ENCODE measurements at regions not wholly inside any gene's neighbourhood (a gene's known extent, or its start where the extent isn't known, plus 50 kb on each side); places are given as distances from the start of the nearest gene placed in this dataset.

DNA sequence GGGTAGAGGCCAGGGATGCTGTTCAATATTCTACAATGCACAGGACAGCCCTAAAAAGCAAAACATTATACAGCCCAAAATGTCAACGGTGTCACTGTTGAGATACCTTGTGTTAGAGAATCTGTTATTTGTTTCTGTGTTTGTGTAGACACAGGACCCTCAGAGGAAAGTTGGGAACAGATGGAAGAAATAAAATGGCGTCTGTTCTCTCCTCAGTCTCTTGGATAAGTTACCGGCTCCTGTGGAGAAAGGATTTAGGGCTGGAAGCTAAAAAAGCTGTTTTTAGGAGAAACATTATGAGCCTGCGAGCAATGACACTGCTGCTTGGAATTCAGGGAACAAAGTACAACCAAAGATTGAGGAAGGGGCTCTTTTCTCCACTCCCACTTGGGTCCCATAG lies 688.6 kb upstream of the ZNF385D start:
- ChIA-PET POLR2A (no interaction called here), CTCF (no interaction called here)
- no peak for TF ChIP-seq EZH2 (IDR thresholded peaks at IDR 0.05; ENCODE audit: borderline replicate concordance, low read depth, low read length, severe bottlenecking)
- TF ChIP-seq GATA2 (IDR thresholded peaks at IDR 0.05; ENCODE audit: insufficient read depth, insufficient read length, low read depth, low read length): no peak
- TF ChIP-seq, protein P1, sequence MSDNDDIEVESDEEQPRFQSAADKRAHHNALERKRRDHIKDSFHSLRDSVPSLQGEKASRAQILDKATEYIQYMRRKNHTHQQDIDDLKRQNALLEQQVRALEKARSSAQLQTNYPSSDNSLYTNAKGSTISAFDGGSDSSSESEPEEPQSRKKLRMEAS (IDR thresholded peaks at IDR 0.05; ENCODE audit: insufficient read depth, insufficient read length): no peak
- no peak for TF ChIP-seq FOS (IDR thresholded peaks at IDR 0.05; ENCODE audit: borderline replicate concordance, insufficient read depth, low read length)
- TF ChIP-seq MYC (IDR thresholded peaks at IDR 0.05; ENCODE audit: low read depth, low read length): no peak
- TF ChIP-seq JUN (IDR thresholded peaks at IDR 0.05; ENCODE audit: borderline replicate concordance, insufficient read depth, insufficient read length, low read depth): no peak
- no peak for TF ChIP-seq POLR2A (IDR thresholded peaks at IDR 0.05; ENCODE audit: low read depth, low read length)
- TF ChIP-seq, protein P2, sequence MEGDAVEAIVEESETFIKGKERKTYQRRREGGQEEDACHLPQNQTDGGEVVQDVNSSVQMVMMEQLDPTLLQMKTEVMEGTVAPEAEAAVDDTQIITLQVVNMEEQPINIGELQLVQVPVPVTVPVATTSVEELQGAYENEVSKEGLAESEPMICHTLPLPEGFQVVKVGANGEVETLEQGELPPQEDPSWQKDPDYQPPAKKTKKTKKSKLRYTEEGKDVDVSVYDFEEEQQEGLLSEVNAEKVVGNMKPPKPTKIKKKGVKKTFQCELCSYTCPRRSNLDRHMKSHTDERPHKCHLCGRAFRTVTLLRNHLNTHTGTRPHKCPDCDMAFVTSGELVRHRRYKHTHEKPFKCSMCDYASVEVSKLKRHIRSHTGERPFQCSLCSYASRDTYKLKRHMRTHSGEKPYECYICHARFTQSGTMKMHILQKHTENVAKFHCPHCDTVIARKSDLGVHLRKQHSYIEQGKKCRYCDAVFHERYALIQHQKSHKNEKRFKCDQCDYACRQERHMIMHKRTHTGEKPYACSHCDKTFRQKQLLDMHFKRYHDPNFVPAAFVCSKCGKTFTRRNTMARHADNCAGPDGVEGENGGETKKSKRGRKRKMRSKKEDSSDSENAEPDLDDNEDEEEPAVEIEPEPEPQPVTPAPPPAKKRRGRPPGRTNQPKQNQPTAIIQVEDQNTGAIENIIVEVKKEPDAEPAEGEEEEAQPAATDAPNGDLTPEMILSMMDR (IDR thresholded peaks at IDR 0.05; ENCODE audit: extremely low read depth in 1 of 2, insufficient read depth in 1 of 2, low read depth in 1 of 2, low read length in 2 of 2): no peak
- TF ChIP-seq POLR2AphosphoS5 (IDR thresholded peaks at IDR 0.05; ENCODE audit: insufficient read depth, low read depth, low read length): no peak
- Histone ChIP-seq H3K4me3 (replicated peaks in 1 of 3; ENCODE audit: insufficient read depth in 1 of 3, low read depth in 1 of 3, low read length in 3 of 3) (no peak overlapping the region), H3K9me1 (replicated peaks; ENCODE audit: control insufficient read depth, extremely low read depth, insufficient read depth, low read length) (no peaks in the 10 kb centered on the region), H3K79me2 (ENCODE audit: control insufficient read depth, insufficient read depth, low read length) (no peaks in the 10 kb centered on the region), H2AFZ (ENCODE audit: low read depth, low read length) (no peak overlapping the region), H3K36me3 (ENCODE audit: control insufficient read depth in 2 of 2, extremely low read depth in 1 of 2, insufficient read depth in 2 of 2, low read length in 2 of 2) (no peaks in the 10 kb centered on the region), H3K9ac (replicated peaks; ENCODE audit: extremely low read depth, insufficient read depth, low read length) (no peak overlapping the region), H3K27ac (ENCODE audit: insufficient read depth, low read depth, low read length) (no peak overlapping the region), H3K4me2 (ENCODE audit: insufficient read depth, low read length) (no peak overlapping the region), H3K9me3 (replicated peaks; ENCODE audit: control insufficient read depth, insufficient read depth, low read length) (peaks cover 2% of the 10 kb centered on the region), H3K27me3 (ENCODE audit: control insufficient read depth in 2 of 2, insufficient read depth in 2 of 2, low read length in 2 of 2) (no peaks in the 10 kb centered on the region), H4K20me1 (replicated peaks; ENCODE audit: control insufficient read depth, extremely low read depth, insufficient read depth, low read length) (no peaks in the 10 kb centered on the region), H3K4me1 (ENCODE audit: control insufficient read depth, extremely low read depth, insufficient read depth, low read length) (no peaks in the 10 kb centered on the region)
- dilution Hi-C loops (cut with MboI; ENCODE audit: extremely low pct_ligation_motif_present, low sequenced_read_pairs) (no loop called here), intact Hi-C loops (cut with micrococcal nuclease) (no loop called here)
- no TSS peak for BruUV-seq (replicated peaks)
- no peak for DNase-seq (ENCODE audit: low read depth, low spot score)
- FAIRE-seq: no peak

All from endothelial cell of umbilical vein (primary cell).